ENCODE measurements at regions not wholly inside any gene's neighbourhood (a gene's known extent, or its start where the extent isn't known, plus 50 kb on each side); places are given as distances from the start of the nearest gene placed in this dataset.
"Not testable (repeated sequence)": the region's sequence is repeated elsewhere in the genome, so short reads cannot be mapped to it uniquely, and the experiment has no call there.

DNA sequence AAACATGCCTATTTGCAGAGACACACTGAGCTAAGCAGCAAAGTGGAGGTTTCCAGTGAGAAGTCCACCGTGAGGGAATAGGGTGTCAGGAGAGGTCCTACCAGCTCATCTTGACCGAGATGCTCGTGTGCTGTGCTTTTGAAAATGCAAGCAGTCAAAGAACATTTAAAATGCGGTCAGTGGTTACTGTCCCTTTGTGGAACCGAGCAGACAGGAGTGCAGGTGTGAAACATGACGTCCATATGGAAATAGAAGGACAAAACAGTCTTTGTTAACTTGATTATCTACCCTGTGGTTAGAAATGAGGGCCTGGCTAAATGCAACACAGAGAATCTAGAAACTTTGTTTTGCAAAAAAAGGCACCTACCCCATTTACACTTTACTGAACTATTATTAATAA is 473.3 kb downstream of the SPATA31A6 start:
- not testable (repeated sequence) for DNase-seq (ENCODE audit: insufficient read length, low spot score); FAIRE-seq

DNA sequence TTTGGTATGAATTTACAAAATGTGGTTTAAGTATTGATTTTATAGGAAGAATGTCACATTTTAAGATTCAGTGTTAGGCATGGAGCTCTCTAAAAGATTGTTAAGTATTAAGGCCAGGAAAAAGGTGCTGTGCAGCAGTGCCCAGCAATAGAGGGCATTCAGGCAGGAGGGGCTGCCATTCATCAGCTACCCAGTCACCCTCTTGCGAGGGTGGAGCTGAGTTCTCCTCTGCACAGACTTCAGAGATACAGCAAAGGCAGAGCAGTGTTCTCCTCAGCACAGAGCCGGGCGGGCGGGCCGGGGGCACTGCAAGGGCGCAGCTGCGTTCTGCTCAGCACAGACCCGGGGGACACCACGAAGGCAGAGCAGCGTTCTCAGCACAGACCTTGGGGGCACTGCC is 474.0 kb downstream of the SPATA31A6 start:
- FAIRE-seq, result not testable (repeated sequence)

DNA sequence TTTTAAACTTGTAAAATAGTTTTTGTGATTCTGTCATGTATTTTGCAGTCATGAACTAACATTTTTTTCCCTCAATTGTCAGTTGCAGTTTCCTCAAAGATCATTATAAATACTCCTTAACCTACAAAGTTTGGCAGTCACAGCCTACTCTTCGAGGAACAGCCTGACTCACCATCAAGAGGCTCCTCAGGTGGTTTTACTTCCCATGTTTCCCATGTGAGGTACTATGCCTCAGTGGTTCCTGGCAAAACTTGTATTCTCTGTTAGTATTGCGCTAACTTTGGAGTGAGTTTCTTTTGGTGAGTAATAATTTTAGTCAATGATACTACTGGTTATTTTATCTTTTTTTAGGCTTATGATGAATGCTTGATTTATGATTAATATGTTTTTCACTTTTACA is 513.7 kb downstream of the SPATA31A6 start:
- DNase-seq (ENCODE audit: insufficient read length, low spot score); FAIRE-seq: not testable (repeated sequence)

More for the DNA sequence above, 474.0 kb downstream of the SPATA31A6 start:
- DNase-seq (ENCODE audit: insufficient read length, low spot score), result not testable (repeated sequence)

DNA sequence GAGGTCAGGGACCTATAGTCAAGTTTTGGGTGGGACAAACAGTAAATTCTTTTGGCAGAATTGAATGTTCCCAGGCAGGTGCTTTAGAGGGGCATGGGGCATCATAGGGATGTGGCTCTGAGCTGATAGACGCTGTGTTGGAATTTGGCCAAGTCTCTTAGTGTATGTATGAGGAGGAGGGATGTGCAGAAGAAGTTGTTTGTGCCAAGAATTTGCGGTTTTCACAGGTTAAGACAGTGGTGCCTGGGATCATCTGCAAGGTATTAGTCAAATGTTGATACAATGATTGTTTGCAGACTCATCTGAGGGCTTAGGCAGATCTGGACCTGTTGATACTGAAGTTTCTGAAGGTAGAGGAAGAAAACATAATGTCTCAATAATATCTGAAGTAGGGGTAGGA is 519.4 kb downstream of the SPATA31A6 start:
- not testable (repeated sequence) for DNase-seq (ENCODE audit: insufficient read length, low spot score); FAIRE-seq

DNA sequence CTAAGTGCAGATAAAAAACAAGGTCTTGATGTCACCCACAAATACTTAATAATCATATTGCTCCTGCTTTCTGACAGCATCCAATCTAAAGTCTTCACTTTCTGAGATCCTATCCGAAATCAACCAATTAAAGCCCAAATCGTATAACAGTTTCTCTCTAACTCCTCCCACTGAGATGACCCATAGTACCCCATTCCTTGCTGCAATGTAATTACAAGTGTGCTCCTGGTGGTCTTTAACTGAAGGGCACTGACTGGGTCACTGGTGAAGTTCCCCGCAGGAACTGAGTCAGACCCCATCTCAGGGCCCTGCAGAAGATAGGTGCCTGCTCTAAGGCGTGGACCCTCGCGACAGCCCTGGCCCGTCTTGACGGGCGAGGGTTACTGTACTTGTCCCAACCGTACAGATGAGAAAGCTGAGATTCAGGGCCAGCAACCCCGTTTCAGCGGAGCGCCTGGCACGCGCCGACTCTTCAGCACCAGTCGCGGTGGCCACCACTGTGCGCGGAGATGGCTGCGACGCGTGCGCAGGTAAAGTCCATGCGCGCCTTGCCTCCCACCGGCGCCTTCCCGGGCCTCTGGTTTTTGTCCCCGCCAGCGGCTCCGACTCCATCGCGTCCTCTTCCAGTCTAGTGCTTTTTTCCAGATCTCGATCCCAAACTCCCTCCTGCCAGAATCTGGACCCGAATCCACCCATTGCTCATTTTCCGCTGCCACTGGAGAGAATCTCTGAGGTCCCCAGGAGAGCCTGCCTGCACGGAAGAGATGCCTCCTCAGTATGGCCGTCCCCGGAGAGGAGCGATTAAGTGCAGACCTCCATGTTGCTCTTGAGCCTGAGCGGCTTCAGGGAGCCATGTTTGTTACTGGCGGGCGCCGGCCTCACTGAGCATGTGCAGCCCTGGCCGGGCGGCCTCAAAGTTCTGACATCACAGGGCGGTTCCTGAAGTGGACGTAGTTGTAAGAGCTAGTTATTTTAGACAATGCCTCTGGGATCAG is 541.7 kb downstream of the SPATA31A6 start:
- DNase-seq (ENCODE audit: insufficient read length, low spot score); FAIRE-seq: not testable (repeated sequence)

DNA sequence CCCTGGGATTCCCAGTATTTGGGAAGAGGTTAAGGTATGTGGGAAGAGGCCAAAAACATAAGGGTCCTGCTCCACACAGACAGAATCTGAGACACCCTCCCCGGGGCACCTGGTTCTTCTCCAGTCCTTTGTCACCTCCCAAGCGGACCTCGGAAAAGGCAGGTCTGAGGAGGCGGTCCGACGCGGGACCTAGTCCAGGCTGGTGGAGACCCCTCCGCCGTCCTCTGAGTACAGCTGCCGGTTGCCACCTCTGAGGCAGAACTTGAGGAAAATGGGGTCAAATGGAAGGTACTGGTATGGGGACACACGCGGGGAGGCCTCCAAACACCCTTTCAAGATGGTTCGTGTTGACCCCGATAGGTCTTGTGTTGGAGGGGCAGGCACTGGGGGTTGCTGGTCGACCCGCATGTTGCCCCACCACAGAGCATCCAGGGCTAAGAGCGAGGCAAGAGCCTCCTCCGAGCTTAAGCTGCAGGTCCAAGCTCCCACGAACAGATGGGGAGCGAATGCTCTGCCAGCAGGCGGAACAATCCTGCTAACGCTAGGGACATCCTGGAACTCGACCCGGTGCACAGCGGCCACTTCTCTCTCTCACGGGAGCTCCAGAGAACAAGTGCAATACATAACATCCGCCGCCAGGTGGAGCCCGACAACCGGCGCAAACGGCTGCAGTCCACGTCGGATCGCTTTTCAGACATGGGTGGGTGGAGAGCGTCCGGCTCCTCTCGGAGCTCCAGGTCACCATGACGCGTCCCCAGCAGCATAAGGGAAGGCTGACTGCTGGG is 559.8 kb downstream of the SPATA31A6 start:
- FAIRE-seq, result not testable (repeated sequence)

DNA sequence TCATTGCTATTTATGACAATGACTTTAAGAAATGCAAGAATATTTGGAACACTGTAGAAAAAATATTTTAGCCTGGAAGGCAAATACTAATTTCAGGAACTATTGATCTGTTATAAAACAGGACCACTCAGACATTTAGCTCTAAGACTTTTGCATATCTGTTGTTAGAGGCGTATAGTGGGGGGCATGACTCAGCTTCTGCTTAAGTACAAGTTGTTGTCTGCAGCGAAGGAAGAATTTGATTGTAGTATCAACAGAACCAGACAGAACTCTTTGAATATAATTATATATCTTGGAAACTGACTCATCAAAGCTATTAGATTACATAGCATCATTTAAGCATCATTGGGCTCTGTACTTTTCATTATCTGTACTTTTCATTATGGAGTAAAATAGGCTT is 573.8 kb downstream of the SPATA31A6 start:
- FAIRE-seq, result not testable (repeated sequence)

More for the DNA sequence above, 559.8 kb downstream of the SPATA31A6 start:
- peak; percentile 32 for DNase-seq (ENCODE audit: insufficient read length, low spot score)

DNA sequence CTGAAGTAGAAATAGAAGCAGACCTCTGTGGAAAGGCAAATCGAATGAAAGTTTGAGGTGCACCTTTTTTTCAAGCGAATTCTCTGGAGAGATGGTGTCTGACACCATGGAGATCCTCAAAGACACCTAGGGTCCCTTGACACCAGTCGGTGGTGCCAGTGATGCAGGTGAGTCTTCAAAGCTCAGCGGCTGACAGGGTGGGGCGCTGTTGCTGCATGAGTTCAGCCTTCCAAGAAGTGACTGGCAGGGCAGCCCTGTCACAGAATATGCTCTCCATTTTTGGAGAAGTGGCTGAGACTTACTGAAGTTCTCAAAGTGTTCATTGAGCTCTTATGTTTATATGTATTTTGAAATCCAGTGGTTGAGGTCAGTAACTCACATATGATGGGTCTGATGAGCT is 575.9 kb downstream of the SPATA31A6 start:
- not testable (repeated sequence) for FAIRE-seq; DNase-seq (ENCODE audit: insufficient read length, low spot score)

More for the DNA sequence above, 573.8 kb downstream of the SPATA31A6 start:
- not testable (repeated sequence) for DNase-seq (ENCODE audit: insufficient read length, low spot score)

DNA sequence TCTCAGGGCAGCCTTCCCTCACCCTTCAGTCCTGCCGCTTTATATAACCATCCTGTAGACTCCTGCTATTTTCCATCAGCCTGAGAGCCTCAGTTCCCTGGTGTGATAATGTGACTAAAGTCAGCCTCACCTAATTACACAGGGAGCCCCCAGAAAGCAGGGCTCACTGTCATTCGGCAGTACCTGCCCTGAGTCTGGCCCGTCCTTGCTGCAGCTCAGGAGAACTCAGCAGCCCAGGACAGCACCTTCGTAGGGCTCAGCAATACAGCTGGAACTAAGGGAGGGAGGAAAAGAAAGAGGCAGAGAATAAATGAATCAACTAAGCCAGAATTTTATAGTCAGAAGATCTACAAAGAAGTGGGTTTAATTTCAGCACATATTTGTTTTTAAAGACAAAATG is 598.7 kb downstream of the SPATA31A6 start:
- not testable (repeated sequence) for FAIRE-seq; DNase-seq (ENCODE audit: insufficient read length, low spot score)

DNA sequence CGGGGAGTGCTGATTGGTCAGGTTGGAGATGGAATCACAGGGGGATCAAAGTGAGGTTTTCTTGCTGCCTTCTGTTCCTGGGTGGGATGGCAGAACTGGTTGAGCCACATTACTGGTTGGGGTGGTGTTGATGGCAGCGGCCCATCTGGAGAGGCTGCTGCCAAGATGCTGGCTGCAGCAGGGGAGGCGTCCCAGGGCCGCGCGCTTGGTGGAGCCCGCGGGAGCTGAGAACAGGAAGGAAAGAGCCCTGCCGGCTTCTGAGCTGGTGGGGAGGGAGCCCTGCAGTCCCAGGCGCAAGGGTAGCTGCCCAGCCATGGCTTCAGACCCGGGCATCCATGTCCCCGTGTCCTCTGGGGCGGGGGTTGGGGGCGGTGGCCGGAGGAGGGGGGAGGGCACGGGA is 609.3 kb downstream of the SPATA31A6 start:
- not testable (repeated sequence) for DNase-seq (ENCODE audit: insufficient read length, low spot score); FAIRE-seq

DNA sequence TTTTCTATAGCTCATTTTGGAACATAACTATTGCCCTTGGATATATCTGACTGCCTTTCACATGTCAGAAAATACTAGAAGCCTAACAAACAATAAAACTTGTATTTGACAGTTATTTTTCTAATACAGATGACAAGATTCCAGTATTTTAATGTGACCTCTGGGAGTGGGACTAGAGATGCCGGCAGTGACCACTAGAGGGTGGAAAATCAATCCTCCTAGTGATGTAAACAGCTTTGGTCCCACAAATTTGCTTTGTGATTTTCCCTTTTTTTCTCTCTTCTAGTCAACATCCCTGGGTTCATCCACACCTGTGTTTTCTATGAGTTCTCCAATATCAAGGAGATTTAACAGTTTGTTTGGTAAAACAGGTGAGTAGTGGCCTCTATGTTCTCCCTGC is 615.1 kb downstream of the SPATA31A6 start:
- not testable (repeated sequence) for FAIRE-seq; DNase-seq (ENCODE audit: insufficient read length, low spot score)

DNA sequence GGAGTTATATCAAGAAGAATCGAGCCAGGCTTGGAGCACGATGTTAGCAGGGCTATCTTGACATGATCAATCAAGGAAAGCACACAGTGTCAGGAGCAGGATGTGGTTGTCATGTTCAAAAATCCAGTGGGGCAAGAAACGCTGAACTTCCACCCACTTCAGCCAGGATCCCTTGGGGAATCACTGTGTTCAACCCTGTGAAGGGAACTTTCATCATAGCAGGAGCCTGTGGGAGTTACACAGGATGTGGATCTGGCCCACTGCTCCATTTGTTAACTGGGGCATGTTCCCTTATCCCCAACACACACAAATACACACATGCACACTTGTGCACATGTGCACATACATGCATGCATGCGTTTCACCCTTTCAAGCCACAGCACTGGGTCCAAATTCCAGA is 619.3 kb downstream of the SPATA31A6 start:
- FAIRE-seq, result not testable (repeated sequence)

DNA sequence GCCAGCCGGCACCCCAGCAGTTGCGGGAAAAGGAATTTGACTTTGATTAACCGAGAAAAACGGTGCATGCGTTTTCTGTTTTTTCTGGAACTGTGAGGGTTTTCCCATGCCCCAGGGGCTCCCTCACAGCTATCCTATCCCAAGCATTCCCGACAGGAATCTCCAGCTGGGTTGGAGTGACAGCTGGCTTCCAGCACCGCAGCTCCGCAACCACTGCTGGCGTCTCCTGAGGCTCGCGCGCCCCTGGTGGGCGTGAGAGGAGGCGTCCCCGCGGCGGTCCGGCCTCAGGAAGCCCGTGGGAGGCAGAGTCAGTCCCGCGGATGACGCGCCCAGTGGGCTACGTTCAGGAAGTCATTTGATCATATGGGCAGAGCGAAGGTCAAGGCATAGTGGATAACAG is 623.2 kb downstream of the SPATA31A6 start:
- FAIRE-seq; DNase-seq (ENCODE audit: insufficient read length, low spot score): not testable (repeated sequence)

More for the DNA sequence above, 619.3 kb downstream of the SPATA31A6 start:
- DNase-seq (ENCODE audit: insufficient read length, low spot score), result not testable (repeated sequence)

DNA sequence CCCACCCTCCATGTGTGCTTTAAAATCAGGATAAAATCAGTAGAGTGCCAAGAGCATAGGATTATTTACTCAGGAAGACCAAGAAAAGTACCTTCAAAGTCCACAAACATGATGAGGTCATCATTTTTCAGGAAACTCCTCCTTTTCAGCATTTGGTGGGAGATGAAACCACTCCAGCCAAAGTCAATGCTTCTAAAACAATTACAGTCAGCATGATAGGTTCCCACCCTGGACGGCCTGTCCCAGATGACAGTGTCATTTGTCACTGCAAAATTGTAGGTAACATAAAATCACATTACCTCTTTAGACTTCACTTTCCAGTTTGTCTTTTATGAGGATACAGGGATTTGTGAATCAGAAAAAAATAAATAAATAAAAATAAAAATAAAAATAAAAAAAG is 638.0 kb downstream of the SPATA31A6 start:
- not testable (repeated sequence) for DNase-seq (ENCODE audit: insufficient read length, low spot score); FAIRE-seq

DNA sequence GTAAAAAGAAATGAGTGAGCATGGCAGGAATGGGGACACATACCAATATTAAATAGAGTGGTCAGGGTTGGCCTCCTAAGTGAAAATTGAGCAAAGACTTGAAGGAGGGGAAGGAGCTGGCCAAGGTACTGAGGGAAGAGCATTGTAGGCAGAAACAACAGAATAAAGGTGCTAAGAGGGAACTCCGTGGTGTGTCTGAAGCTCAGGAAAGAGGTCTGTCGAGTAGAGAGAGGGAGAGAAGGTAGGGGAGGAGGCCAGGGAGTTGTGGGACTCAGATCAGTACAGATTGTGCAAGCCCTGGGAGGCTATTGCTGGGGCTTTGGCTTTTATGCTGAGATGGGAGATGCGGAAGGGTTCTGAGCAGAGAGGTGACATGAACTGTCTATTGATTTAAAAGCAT is 664.7 kb downstream of the SPATA31A6 start:
- FAIRE-seq, result not testable (repeated sequence)

DNA sequence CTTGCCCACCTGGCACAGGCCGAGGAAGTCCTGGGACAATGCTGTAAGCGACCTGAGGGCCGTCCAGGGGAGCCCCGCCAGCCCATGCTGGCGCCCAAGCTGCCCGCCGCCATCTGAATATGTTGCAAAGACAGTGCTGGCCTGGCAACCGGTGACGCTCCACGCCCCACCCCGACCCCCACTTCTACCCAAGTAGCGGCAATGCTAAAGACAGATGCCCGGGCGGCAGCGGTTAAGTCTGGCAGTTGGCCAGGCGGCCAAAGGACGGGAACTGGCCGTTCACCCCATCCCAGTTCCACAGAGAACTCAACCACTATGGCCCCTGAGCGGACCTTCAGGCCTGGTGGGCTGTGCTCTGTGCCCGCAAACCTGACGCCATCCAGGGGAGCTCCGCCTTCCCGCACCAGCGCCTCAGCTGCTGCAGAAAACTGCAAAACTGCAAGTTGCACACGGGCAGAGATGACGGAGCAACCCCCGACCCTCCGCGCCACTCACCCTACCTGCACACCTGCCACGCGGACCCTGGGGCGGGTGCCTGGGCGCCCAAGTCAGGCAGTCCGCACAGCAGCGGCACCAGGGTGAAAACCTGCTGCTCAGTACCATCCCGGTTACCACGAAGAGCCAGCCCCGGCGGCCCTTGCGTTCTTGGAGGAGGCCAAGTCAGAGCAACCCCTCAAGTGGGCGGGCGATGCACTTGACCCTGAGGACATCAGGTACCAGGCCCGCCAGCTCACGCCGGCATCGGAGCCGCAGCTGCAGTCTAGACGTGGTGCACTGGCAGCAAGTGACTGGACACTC is 667.6 kb downstream of the SPATA31A6 start:
- FAIRE-seq, result not testable (repeated sequence)

More for the DNA sequence above, 664.7 kb downstream of the SPATA31A6 start:
- DNase-seq (ENCODE audit: insufficient read length, low spot score), result not testable (repeated sequence)

DNA sequence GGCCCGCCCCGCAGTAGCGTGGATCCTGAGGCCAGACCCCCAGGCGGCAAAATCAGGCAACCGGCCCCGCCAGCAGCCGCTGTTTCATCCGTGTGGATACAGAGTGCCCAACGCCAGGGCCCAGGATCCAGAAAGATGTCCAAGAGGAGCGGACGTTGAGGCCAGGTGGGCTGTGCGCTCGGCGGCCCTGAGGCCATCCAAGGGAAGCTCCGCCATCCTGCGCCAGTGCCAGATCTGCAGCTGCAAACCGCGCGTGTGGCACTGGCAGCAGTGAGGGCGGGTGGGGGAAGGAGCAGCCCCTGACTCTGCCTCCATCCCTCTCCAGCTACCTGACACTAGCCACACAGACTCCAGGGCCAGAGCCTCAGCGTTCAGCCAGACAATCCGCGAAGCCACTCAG is 668.2 kb downstream of the SPATA31A6 start:
- not testable (repeated sequence) for DNase-seq (ENCODE audit: insufficient read length, low spot score); FAIRE-seq

More for the DNA sequence above, 667.6 kb downstream of the SPATA31A6 start:
- DNase-seq (ENCODE audit: insufficient read length, low spot score), result not testable (repeated sequence)

DNA sequence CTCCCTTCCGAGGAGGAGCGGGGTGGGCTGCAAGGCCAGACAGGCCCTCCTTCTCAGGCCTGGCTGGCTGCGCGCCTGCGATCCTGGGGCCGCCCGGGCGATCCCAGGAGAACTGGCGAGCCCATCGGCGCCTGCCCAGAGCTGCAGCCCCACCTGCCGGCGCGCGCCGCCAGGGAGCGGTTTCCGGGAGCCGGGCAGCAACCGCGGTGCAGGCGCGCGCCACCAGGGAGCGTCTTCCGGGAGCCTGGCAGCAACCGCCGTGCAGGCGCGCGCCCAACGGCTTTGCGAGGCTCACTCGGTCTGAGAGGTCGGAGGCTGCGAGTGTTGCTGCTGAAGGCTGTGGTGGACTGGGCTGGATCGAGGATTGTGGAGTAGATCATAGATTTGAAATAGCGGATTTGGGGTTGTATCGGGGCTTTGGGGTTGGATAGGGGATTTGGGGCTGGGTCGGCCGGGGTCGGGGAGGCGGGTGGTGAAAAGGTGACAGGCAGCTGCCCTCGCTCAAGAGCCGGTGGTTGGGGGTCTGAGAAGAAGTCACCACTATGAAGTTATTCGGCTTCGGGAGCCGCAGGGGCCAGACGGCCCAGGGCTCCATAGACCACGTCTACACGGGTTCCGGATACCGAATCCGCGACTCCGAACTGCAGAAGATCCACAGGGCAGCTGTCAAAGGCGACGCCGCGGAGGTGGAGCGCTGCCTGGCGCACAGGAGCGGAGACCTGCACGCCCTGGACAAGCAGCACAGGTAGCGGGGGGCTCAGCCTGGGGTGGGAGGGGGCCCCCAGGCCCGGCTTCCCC is 668.9 kb downstream of the SPATA31A6 start:
- not testable (repeated sequence) for FAIRE-seq; DNase-seq (ENCODE audit: insufficient read length, low spot score)

DNA sequence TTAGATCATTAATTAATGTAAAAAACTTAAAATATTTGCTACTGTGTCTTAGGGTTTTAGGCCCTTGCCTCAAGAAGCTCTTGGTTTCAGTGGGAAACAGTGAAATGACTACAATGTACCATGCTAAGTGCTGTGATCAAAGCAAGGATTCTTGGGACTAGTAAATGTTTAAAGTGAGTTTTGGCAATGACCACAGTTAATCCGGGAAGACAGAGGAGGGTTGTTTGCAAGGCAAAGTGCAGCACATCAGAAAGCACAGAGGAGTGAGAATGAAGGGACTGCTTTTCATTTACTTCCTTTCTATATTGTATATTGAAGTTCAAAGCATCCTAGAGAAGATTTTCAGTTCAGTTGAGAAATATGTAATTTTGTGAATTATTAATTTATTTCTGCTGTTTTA is 676.7 kb downstream of the SPATA31A6 start:
- not testable (repeated sequence) for FAIRE-seq; DNase-seq (ENCODE audit: insufficient read length, low spot score)
